Fibroblast of villous mesenchyme (primary cell): ENCODE measurements at regions not wholly inside any gene's neighbourhood (a gene's known extent, or its start where the extent isn't known, plus 50 kb on each side); places are given as distances from the start of the nearest gene placed in this dataset.

Experiments
- DNase-seq: peaks from one replicate; pipeline ENCODE4 v3.0.0-alpha.2; 2010; ENCODE audit warnings: low read depth
- H3K4me3 ChIP-seq: 2 replicates; pipeline ENCODE4 v1.5.1; 2011; ENCODE audit warnings: low read depth, mild to moderate bottlenecking, low read length
- TF ChIP-seq, protein P1 (sequence below): IDR thresholded peaks from 2 replicates; pipeline ENCODE4 v1.5.1; 2012; ENCODE audit warnings: low read depth, mild to moderate bottlenecking, low read length; ENCODE audit not compliant: insufficient read depth

GRCh38 chr21:18488252-18488651 lies 84.7 kb upstream of the TMPRSS15 start:
- no peak overlapping the region for H3K4me3 ChIP-seq
- TF ChIP-seq, protein P1, sequence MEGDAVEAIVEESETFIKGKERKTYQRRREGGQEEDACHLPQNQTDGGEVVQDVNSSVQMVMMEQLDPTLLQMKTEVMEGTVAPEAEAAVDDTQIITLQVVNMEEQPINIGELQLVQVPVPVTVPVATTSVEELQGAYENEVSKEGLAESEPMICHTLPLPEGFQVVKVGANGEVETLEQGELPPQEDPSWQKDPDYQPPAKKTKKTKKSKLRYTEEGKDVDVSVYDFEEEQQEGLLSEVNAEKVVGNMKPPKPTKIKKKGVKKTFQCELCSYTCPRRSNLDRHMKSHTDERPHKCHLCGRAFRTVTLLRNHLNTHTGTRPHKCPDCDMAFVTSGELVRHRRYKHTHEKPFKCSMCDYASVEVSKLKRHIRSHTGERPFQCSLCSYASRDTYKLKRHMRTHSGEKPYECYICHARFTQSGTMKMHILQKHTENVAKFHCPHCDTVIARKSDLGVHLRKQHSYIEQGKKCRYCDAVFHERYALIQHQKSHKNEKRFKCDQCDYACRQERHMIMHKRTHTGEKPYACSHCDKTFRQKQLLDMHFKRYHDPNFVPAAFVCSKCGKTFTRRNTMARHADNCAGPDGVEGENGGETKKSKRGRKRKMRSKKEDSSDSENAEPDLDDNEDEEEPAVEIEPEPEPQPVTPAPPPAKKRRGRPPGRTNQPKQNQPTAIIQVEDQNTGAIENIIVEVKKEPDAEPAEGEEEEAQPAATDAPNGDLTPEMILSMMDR: no peak
- no peak for DNase-seq

DNA sequence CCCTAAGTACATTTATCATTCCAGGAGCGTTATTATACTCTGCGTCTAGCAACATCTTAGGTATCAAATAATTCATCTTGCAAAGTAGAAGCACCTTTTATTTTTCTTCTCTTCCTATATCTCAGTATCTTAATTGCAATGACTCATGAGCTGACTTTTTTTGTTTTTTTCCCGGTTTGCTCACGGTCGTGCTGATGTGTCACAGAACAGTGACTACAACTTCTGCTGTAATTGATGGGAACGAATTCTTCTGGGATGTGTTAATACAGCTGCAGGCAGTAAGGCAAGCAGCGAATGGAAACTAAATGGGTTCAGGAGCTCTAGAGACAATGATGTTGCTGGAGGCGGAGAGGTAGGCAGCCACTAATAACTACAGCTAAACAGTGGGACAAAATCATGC lies 89.8 kb upstream of the TMPRSS15 start:
- DNase-seq: no peak
- TF ChIP-seq, protein P1: no peak
- no peak overlapping the region for H3K4me3 ChIP-seq

DNA sequence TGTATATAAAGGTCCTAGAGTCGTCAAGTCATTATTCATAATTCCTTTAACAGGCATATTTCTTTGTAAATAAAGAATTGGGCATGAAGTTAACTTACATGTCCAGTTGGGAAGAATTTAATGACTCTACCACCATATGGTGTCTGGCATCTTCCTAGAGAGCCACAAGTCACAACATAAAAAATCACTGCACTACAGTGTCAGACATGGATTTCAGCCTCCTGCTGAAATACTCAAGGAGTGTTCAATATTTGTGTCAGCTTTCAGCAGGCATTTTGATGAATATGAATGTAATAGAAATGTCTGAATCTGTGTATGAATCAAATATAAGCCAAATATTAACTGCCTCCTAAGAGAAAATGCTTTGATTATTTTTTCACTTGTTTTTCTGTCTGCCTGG lies 91.9 kb upstream of the TMPRSS15 start:
- no peak overlapping the region for H3K4me3 ChIP-seq
- TF ChIP-seq, protein P1: no peak
- no peak for DNase-seq

DNA sequence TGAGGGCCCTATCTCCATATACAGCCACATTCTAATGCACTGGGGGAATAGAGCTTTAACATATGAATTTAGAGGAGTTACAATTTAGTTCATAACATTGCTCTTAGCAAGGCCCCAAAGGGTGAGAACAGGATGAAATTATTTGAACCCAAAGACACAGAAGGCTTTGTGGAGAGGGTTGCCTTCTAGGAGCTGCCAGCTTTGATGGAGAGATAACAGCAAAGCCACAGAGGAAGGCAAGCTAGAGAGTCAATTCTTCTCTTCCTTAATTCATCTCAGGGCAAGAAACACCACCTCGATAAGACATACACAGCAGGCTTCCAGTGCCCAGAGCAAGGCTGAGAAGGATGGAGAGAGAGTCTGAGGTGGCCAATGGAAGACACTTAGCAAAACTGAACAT lies 94.8 kb upstream of the TMPRSS15 start:
- DNase-seq: no peak
- no peak overlapping the region for H3K4me3 ChIP-seq
- TF ChIP-seq, protein P1: no peak

DNA sequence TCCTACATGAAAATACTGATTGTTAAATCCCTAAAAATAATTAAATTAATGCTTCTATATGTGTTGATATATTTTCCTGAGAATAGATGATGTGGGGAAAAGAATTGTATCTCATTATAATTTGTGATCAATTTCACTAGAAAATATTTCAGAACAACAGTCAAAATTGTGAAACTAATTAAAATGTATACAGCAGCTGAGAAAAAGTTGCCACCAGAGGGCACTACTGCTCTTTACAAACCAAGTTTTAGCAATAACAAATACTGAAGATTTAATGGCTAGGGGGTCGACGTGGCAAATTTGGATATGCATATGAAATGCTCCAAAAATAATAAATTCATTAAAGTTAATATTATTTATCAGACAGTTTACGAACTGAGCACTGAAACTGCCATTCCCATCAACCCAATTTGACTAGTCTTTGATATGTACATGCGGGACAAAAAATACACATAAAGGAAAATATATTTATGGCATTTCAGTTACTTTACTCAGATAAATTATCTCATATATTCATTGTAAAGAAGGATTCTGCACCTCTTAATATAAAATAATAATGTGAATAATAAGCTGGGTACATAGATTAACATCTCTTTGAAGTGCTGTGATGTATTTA lies 96.3 kb upstream of the TMPRSS15 start:
- DNase-seq: peak; percentile 18
- TF ChIP-seq, protein P1: peak; percentile 47
- no peak overlapping the region for H3K4me3 ChIP-seq

DNA sequence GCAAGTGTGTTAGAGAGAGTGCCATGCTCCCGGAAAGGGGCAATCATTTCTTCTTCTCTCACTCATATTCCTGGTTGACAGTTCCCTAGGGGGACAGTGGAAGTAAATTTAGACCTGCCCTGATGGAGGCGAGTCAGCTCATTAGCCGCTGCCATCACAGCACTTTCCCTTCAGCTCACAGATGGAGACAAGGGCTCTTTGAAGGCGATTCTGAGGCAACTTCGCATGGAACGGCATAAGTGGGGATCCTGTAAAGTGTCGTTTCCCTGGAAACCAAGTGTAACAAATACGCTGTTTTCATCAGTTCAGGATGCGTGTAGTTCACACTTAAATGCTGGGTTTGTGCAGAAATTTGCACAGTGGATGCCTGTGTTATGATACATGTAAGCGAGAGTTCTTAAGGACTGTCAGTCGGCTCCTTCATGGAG lies 114.5 kb upstream of the TMPRSS15 start:
- TF ChIP-seq, protein P1: no peak
- DNase-seq: no peak
- no peak overlapping the region for H3K4me3 ChIP-seq

DNA sequence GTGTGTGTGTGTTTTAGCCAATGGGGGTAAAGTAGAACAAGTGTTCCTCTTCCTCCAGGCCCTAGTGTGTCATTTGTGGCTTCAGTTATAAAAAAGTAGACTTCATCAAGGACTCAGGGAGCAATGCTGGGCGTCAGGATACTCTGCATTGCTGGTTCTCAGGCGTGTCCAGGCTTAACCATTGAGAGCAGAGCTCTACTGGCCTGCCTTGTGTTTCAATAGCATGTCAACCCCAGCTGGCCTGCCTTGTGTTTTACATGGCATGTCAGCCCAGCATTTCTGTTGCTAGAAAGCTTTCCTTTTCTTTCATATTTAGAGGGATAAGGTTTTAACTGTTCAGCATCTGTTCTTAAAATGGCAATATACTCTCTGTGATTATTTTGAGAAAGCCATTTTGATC lies 117.6 kb upstream of the TMPRSS15 start:
- no peak for DNase-seq
- H3K4me3 ChIP-seq: no peak overlapping the region

More for the DNA sequence above, 117.6 kb upstream of the TMPRSS15 start:
- TF ChIP-seq, protein P1: no peak
